Neutrophil (primary cell): ENCODE measurements at regions not wholly inside any gene's neighbourhood (a gene's known extent, or its start where the extent isn't known, plus 50 kb on each side); places are given as distances from the start of the nearest gene placed in this dataset.

Experiments used
- H3K27ac ChIP-seq: fragments of 200-600 bp; sonication (generic); 2 replicates; pipeline ENCODE4 v1.5.1; 2016; ENCODE audit warnings: mild to moderate bottlenecking, moderate library complexity
- H3K27me3 ChIP-seq: fragments of 200-600 bp; sonication (generic); 2 replicates; pipeline ENCODE4 v1.6.0; 2016; ENCODE audit warnings: mild to moderate bottlenecking
- H3K36me3 ChIP-seq: fragments of 200-600 bp; sonication (generic); 2 replicates; pipeline ENCODE4 v1.5.1; 2017
- H3K4me1 ChIP-seq, 2 experiments: fragments of 200-600 bp in 1 of 2; sonication (generic) in 1 of 2; 1 replicate in 1 of 2; 2 replicates in 1 of 2; pipeline versions ENCODE4 v1.5.1 to v1.6.1; 2013 to 2016; ENCODE audit warnings: low read depth in 1 of 2, low read length in 1 of 2, mild to moderate bottlenecking in 1 of 2, moderate library complexity in 1 of 2; ENCODE audit not compliant: control insufficient read depth in 1 of 2, insufficient read depth in 1 of 2
- H3K4me3 ChIP-seq, 2 experiments: fragments of 200-600 bp in 1 of 2; sonication (generic) in 1 of 2; 1 replicate in 1 of 2; 2 replicates in 1 of 2; pipeline ENCODE4 v1.5.1; 2013 to 2016; ENCODE audit warnings: low read depth in 1 of 2, low read length in 1 of 2, mild to moderate bottlenecking in 1 of 2, moderate library complexity in 1 of 2
- H3K9me3 ChIP-seq: fragments of 200-600 bp; sonication (generic); 2 replicates; pipeline ENCODE4 v1.5.1; 2016
- CTCF ChIP-seq: fragments of 200-600 bp; sonication (generic); IDR thresholded peaks from 2 replicates; pipeline ENCODE4 v1.5.1; 2016; ENCODE audit warnings: antibody characterized with exemption

GRCh38 chr16:79792076-79792475 lies 191.5 kb upstream of the MAF start:
- Histone ChIP-seq H3K4me1 (no peaks in the 10 kb centered on the region), H3K9me3 (no peaks in the 10 kb centered on the region), H3K27me3 (no peaks in the 10 kb centered on the region), H3K36me3 (no peaks in the 10 kb centered on the region), H3K4me3 (no peak overlapping the region), H3K27ac (no peak overlapping the region)
- no peak for TF ChIP-seq CTCF

GRCh38 chr16:79790854-79791253 lies 190.3 kb upstream of the MAF start:
- Histone ChIP-seq H3K36me3 (no peaks in the 10 kb centered on the region), H3K27ac (no peak overlapping the region), H3K27me3 (no peaks in the 10 kb centered on the region), H3K4me1 (no peaks in the 10 kb centered on the region), H3K4me3 (no peak overlapping the region), H3K9me3 (no peaks in the 10 kb centered on the region)
- no peak for TF ChIP-seq CTCF

GRCh38 chr16:79788949-79789348 lies 188.4 kb upstream of the MAF start:
- H3K4me1 ChIP-seq = no peaks in the 10 kb centered on the region
- H3K27me3 ChIP-seq = no peaks in the 10 kb centered on the region
- no peak overlapping the region for H3K4me3 ChIP-seq
- no peaks in the 10 kb centered on the region for H3K9me3 ChIP-seq
- H3K27ac ChIP-seq = no peak overlapping the region
- H3K36me3 ChIP-seq = no peaks in the 10 kb centered on the region
- TF ChIP-seq CTCF = no peak

GRCh38 chr16:79786389-79786788 lies 185.9 kb upstream of the MAF start:
- H3K27me3 ChIP-seq = no peaks in the 10 kb centered on the region
- TF ChIP-seq CTCF = no peak

GRCh38 chr16:79784007-79784406 lies 183.5 kb upstream of the MAF start:
- Histone ChIP-seq H3K4me1 (no peaks in the 10 kb centered on the region), H3K9me3 (no peaks in the 10 kb centered on the region), H3K27me3 (no peaks in the 10 kb centered on the region), H3K27ac (no peak overlapping the region), H3K36me3 (no peaks in the 10 kb centered on the region), H3K4me3 (no peak overlapping the region)
- TF ChIP-seq CTCF = no peak

More at GRCh38 chr16:79786389-79786788, 185.9 kb upstream of the MAF start:
- H3K4me3 ChIP-seq = no peak overlapping the region
- H3K9me3 ChIP-seq = no peaks in the 10 kb centered on the region
- no peak overlapping the region for H3K27ac ChIP-seq
- no peaks in the 10 kb centered on the region for H3K36me3 ChIP-seq
- H3K4me1 ChIP-seq = no peaks in the 10 kb centered on the region

GRCh38 chr16:79777679-79778078 lies 177.1 kb upstream of the MAF start:
- TF ChIP-seq CTCF = no peak
- Histone ChIP-seq H3K9me3 (no peaks in the 10 kb centered on the region), H3K4me3 (no peak overlapping the region), H3K27me3 (no peaks in the 10 kb centered on the region), H3K4me1 (no peaks in the 10 kb centered on the region), H3K27ac (no peak overlapping the region), H3K36me3 (no peaks in the 10 kb centered on the region)
